HEK293 (cell line): ENCODE measurements at regions not wholly inside any gene's neighbourhood (a gene's known extent, or its start where the extent isn't known, plus 50 kb on each side); places are given as distances from the start of the nearest gene placed in this dataset.
"Not testable (repeated sequence)": the region's sequence is repeated elsewhere in the genome, so short reads cannot be mapped to it uniquely, and the experiment has no call there.

ENCODE experiments used
- CTCF ChIA-PET: fragments of 350-600 bp; formaldehyde crosslinking; extraction: SDS; loops from one replicate; lab custom pipeline; 2021; ENCODE audit warnings: antibody characterized with exemption; lab: Yijun Ruan, JAX
- POLR2A ChIA-PET: fragments of 300-600 bp; formaldehyde crosslinking; extraction: SDS; loops from one replicate; lab custom pipeline; 2020; ENCODE audit warnings: antibody characterized with exemption, inconsistent platforms; lab: Yijun Ruan, JAX
- H3K27ac ChIP-seq: fragments of 200-500 bp; sonication (Bioruptor generic); 2 replicates; pipeline ENCODE4 v1.5.1; 2014; ENCODE audit warnings: low read depth, low read length, control low read depth, inconsistent platforms; ENCODE audit errors: extremely low read depth
- H3K36me3 ChIP-seq, 2 experiments: fragments of 200-500 bp in 1 of 2; sonication (Bioruptor generic) in 1 of 2; 1 replicate in 1 of 2; 2 replicates in 1 of 2; pipeline ENCODE4 v1.5.1; 2014 to 2017; ENCODE audit warnings: inconsistent platforms in 2 of 2, low read length in 2 of 2; ENCODE audit not compliant: control insufficient read depth in 2 of 2, insufficient read depth in 1 of 2
- H3K4me1 ChIP-seq: fragments of 200-500 bp; sonication (Bioruptor generic); 2 replicates; pipeline ENCODE4 v1.5.1; 2014; ENCODE audit warnings: mild to moderate bottlenecking, low read length, inconsistent platforms; ENCODE audit not compliant: control insufficient read depth, insufficient read depth
- H3K4me3 ChIP-seq: 2 replicates; pipeline ENCODE4 v1.5.1; 2011; ENCODE audit warnings: low read depth, mild to moderate bottlenecking, control low read depth, low read length, moderate library complexity
- H3K9me3 ChIP-seq: fragments of 200-500 bp; sonication (Bioruptor generic); 2 replicates; pipeline ENCODE4 v1.5.1; 2014; ENCODE audit warnings: low read depth, low read length, inconsistent platforms; ENCODE audit not compliant: control insufficient read depth, insufficient read depth
- ATF2 ChIP-seq: fragments of 450-650 bp; formaldehyde crosslinking; IDR thresholded peaks from 2 replicates; pipeline ENCODE4 v1.5.1; 2016; ENCODE audit warnings: missing biosample characterization, missing genetic modification characterization, low read depth
- BCL11B ChIP-seq: fragments of 450-650 bp; formaldehyde crosslinking; IDR thresholded peaks from 2 replicates; pipeline ENCODE4 v1.5.1; 2016; ENCODE audit warnings: low read depth, missing biosample characterization, missing genetic modification characterization
- INSM2 ChIP-seq: fragments of 450-650 bp; formaldehyde crosslinking; IDR thresholded peaks from 2 replicates; pipeline ENCODE4 v1.5.1; 2016; ENCODE audit warnings: missing biosample characterization, missing genetic modification characterization
- KLF7 ChIP-seq: fragments of 450-650 bp; formaldehyde crosslinking; IDR thresholded peaks from 2 replicates; pipeline ENCODE4 v1.5.1; 2016; ENCODE audit warnings: missing biosample characterization, missing genetic modification characterization, borderline replicate concordance
- PRDM1 ChIP-seq: fragments of 450-650 bp; formaldehyde crosslinking; IDR thresholded peaks from 2 replicates; pipeline ENCODE4; 2016; ENCODE audit warnings: missing biosample characterization, missing genetic modification characterization
- REPIN1 ChIP-seq: fragments of 450-650 bp; formaldehyde crosslinking; IDR thresholded peaks from 2 replicates; pipeline ENCODE4 v1.5.1; 2017; ENCODE audit warnings: missing biosample characterization, missing genetic modification characterization, low read depth
- SP3 ChIP-seq: fragments of 450-650 bp; formaldehyde crosslinking; IDR thresholded peaks from 2 replicates; pipeline ENCODE4 v1.5.1; 2016; ENCODE audit warnings: missing biosample characterization, missing genetic modification characterization
- SP7 ChIP-seq: fragments of 450-650 bp; formaldehyde crosslinking; IDR thresholded peaks from 2 replicates; pipeline ENCODE4 v1.5.1; 2016; ENCODE audit warnings: missing biosample characterization, missing genetic modification characterization
- ZBTB7A ChIP-seq: fragments of 450-650 bp; formaldehyde crosslinking; IDR thresholded peaks from 2 replicates; pipeline ENCODE4 v1.5.1; 2016; ENCODE audit warnings: low read depth, missing biosample characterization, missing genetic modification characterization
- ZNF155 ChIP-seq: fragments of 450-650 bp; formaldehyde crosslinking; IDR thresholded peaks from 2 replicates; pipeline ENCODE4 v1.5.1; 2016; ENCODE audit warnings: missing biosample characterization, missing genetic modification characterization
- ZNF366 ChIP-seq: fragments of 450-650 bp; formaldehyde crosslinking; conservative IDR thresholded peaks from 2 replicates; pipeline ENCODE4 v1.5.1; 2016; ENCODE audit warnings: missing biosample characterization, missing genetic modification characterization
- ZNF416 ChIP-seq: fragments of 450-650 bp; formaldehyde crosslinking; IDR thresholded peaks from 2 replicates; pipeline ENCODE4 v1.5.1; 2016; ENCODE audit warnings: missing biosample characterization, missing genetic modification characterization
- ZNF433 ChIP-seq: fragments of 450-650 bp; formaldehyde crosslinking; IDR thresholded peaks from 2 replicates; pipeline ENCODE4 v1.5.1; 2016; ENCODE audit warnings: missing biosample characterization, missing genetic modification characterization, low read depth
- ZNF529 ChIP-seq: fragments of 450-650 bp; formaldehyde crosslinking; IDR thresholded peaks from 2 replicates; pipeline ENCODE4 v1.5.1; 2017; ENCODE audit warnings: missing genetic modification characterization, missing biosample characterization; ENCODE audit not compliant: insufficient replicate concordance
- ZNF610 ChIP-seq: fragments of 450-650 bp; formaldehyde crosslinking; IDR thresholded peaks from 2 replicates; pipeline ENCODE4 v1.5.1; 2016; ENCODE audit warnings: missing biosample characterization, missing genetic modification characterization, borderline replicate concordance
- ZNF776 ChIP-seq: fragments of 450-650 bp; formaldehyde crosslinking; IDR thresholded peaks from 2 replicates; pipeline ENCODE4 v1.5.0; 2017; ENCODE audit warnings: missing biosample characterization, missing genetic modification characterization, borderline replicate concordance
- ZXDB ChIP-seq: fragments of 450-650 bp; formaldehyde crosslinking; IDR thresholded peaks from 2 replicates; pipeline ENCODE4 v1.5.1; 2016; ENCODE audit warnings: missing biosample characterization, missing genetic modification characterization
- TF ChIP-seq, protein P1 (sequence below): fragments of 450-650 bp; IDR thresholded peaks from 2 replicates; pipeline ENCODE4 v1.5.1; 2018; ENCODE audit warnings: missing biosample characterization, missing genetic modification characterization
- TF ChIP-seq, protein P2 (sequence below): fragments of 450-650 bp; formaldehyde crosslinking; IDR thresholded peaks from 2 replicates; pipeline ENCODE4 v1.5.1; 2016; ENCODE audit warnings: missing biosample characterization, missing genetic modification characterization

DNA sequence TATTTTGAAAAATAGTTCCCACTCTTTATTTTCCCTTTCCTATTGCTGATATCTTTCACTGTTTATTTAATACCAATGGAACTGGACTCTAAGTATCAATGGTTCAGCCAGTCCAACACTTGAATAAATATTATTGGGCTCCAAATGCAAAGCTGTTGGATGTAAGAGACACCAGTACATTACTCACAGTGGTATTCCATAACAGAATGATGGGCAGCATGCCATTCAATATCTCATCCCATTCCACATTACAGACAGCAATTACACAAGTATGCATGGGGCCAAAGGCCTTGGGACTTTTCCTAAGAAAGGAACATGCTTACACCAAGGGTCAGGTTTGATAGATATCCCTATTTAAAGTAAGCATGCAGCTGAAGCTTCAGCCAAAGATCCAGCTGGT is 231.9 kb downstream of the RND3 start:
- H3K9me3 ChIP-seq, result no peaks in the 10 kb centered on the region
- no peak overlapping the region for H3K27ac ChIP-seq
- ChIA-PET POLR2A (no interaction called here), CTCF (interaction anchor here (0.6 kb wide), 1 partner anchor 10 kb away, joined by 3 read pairs; no protein-coding TSS in a partner anchor)
- H3K36me3 ChIP-seq, result no peaks in the 10 kb centered on the region
- H3K4me1 ChIP-seq, result no peaks in the 10 kb centered on the region
- TF ChIP-seq INSM2 (tag by site-specific recombination) (no peak), ZNF433 (tag by site-specific recombination) (no peak), ZNF776 (tag by site-specific recombination) (no peak), REPIN1 (tag by site-specific recombination) (no peak), ZBTB7A (no peak), SP3 (tag by site-specific recombination) (no peak), ATF2 (tag by site-specific recombination) (no peak), ZNF610 (no peak)
- H3K4me3 ChIP-seq, result no peak overlapping the region

- H3K9me3 ChIP-seq, H3K27ac ChIP-seq, H3K36me3 ChIP-seq, H3K4me3 ChIP-seq, CTCF ChIA-PET, POLR2A ChIA-PET, H3K4me1 ChIP-seq: not testable (repeated sequence)
- TF ChIP-seq PRDM1 (tag by site-specific recombination) (peak; percentile 82), ZNF366 (tag by site-specific recombination) (peak; percentile 71)
Measured at GRCh38 chr2:150249735-150250134, 237.7 kb downstream of the RND3 start.

- Histone ChIP-seq H3K9me3 (no peaks in the 10 kb centered on the region), H3K27ac (no peak overlapping the region), H3K4me3 (no peak overlapping the region), H3K36me3 (no peaks in the 10 kb centered on the region), H3K4me1 (no peaks in the 10 kb centered on the region)
- ChIA-PET CTCF (no interaction called here), POLR2A (no interaction called here)
- TF ChIP-seq BCL11B (tag by site-specific recombination) (no peak), KLF7 (tag by site-specific recombination) (no peak), ZNF529 (no peak)
Measured at GRCh38 chr2:150247481-150247880, 240.0 kb downstream of the RND3 start.

DNA sequence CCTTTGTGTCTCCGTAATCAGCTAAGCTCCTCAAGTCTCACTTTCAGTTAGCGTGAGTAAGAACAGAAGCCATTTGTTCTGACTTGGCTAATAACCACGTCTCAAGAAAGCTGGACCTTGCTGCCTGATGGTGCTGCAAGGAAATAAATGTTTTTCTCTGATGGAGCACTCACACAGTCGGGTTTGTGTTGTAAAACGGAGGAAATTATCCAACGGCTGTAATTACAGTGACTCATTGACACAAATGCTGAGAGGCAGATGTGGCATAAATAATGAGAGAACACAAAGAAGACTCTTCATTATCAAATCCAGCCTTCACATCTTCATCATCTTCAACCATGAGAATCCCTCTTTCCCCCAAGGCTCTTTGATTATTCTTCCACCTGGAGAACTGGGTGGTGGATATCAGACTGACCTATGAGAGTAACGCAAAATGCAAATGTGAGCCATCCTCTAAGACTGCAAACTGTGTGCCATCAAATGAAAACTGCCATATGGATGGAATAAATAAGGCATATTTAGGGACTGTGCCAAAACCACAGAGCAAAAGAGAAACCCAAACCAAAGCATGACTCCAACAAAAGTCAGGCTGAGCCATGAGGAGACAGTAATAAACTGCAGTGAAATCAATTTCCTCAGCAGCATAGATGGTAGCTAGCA is 252.6 kb downstream of the RND3 start:
- CTCF ChIA-PET, result interaction anchor here (0.6 to 0.7 kb wide), 2 partner anchors 46 to 459 kb away, joined by 3 read pairs; no protein-coding TSS in a partner anchor
- Histone ChIP-seq H3K27ac (no peak overlapping the region), H3K36me3 (no peaks in the 10 kb centered on the region), H3K4me1 (no peaks in the 10 kb centered on the region), H3K4me3 (no peak overlapping the region), H3K9me3 (no peaks in the 10 kb centered on the region)
- POLR2A ChIA-PET, result no interaction called here
- TF ChIP-seq ZNF416 (tag by site-specific recombination) (no peak), ZNF155 (tag by site-specific recombination) (no peak), ZXDB (tag by site-specific recombination) (no peak), SP7 (tag by site-specific recombination) (peak; percentile 62)
- TF ChIP-seq, protein P1, sequence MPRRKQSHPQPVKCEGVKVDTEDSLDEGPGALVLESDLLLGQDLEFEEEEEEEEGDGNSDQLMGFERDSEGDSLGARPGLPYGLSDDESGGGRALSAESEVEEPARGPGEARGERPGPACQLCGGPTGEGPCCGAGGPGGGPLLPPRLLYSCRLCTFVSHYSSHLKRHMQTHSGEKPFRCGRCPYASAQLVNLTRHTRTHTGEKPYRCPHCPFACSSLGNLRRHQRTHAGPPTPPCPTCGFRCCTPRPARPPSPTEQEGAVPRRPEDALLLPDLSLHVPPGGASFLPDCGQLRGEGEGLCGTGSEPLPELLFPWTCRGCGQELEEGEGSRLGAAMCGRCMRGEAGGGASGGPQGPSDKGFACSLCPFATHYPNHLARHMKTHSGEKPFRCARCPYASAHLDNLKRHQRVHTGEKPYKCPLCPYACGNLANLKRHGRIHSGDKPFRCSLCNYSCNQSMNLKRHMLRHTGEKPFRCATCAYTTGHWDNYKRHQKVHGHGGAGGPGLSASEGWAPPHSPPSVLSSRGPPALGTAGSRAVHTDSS, result peak; percentile 39; the same call in 1 of the 2 replicates
- TF ChIP-seq, protein P2, sequence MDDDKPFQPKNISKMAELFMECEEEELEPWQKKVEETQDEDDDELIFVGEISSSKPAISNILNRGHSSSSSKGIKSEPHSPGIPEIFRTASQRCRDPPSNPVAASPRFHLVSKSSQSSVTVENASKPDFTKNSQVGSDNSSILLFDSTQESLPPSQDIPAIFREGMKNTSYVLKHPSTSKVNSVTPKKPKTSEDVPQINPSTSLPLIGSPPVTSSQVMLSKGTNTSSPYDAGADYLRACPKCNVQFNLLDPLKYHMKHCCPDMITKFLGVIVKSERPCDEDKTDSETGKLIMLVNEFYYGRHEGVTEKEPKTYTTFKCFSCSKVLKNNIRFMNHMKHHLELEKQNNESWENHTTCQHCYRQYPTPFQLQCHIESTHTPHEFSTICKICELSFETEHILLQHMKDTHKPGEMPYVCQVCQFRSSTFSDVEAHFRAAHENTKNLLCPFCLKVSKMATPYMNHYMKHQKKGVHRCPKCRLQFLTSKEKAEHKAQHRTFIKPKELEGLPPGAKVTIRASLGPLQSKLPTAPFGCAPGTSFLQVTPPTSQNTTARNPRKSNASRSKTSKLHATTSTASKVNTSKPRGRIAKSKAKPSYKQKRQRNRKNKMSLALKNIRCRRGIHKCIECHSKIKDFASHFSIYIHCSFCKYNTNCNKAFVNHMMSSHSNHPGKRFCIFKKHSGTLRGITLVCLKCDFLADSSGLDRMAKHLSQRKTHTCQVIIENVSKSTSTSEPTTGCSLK (tag by site-specific recombination), result no peak
